HG02943 (cell line): ENCODE measurements at regions not wholly inside any gene's neighbourhood (a gene's known extent, or its start where the extent isn't known, plus 50 kb on each side); places are given as distances from the start of the nearest gene placed in this dataset.
"Not testable (repeated sequence)": the region's sequence is repeated elsewhere in the genome, so short reads cannot be mapped to it uniquely, and the experiment has no call there.

ENCODE experiments used
- ATAC-seq: cut with Tn5 transposase; IDR thresholded peaks from one replicate; pipeline ENCODE4 v1.9.1; 2021; ENCODE audit warnings: mild to moderate bottlenecking, low read depth, moderate library complexity; ENCODE audit not compliant: unreplicated experiment

DNA sequence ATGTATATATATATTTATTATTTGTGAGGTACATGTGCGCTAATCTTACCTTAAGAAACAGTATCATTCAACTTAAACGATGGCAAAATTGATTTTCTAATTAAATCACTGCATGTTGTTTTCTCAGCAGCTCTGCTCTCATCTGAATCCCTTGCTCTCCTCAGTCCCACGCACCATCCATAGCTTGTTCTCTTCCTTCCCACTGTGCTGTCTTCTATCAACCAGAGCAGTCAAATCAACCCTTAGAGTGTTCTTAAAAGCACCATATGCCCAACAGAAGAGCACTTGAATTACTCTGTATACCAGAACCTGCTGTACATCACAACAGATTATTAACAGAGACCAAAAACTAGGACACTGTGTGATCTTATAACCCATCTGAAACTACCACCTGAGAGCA is 209.4 kb upstream of the G2E3 start:
- no peak for ATAC-seq

DNA sequence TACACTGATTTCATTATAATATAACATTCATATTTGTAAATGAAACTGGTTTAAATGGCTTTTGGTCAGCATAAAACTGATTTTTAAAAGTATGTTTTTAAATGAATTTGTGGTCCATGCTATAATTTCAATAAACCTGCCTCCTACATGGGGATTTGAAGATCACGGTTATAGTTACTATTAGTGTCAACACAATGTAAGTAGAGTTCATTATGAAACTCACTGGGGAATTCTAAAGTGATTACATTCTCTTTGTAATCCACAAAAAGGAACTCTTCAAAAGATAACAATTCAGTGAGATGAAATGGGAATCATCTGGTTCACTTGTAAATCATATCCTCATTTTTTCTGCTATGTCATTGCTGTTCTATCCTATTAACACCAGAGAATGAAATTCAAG is 204.5 kb upstream of the G2E3 start:
- no peak for ATAC-seq

DNA sequence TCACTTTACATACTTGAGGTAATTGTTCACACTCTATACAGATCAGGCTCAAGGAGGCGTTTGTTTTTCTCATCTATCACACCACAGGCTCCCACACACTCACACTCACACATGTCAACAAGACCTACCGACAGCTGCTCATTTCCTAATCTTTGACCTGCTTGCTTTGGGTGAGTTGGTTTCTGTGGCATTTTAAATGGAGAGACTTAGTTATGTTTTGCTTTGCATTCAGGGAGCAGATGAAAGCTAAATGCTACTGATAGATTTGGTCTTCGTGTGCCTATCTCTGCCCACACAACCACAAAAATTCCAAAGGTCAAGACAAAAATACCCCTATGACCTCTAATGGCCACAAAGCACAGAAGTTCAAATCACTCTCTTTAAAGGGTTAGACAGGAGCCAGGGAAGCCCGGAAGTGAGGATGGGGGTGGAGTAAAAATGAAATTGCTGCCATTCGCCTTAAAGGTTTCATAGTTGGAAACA is 203.5 kb upstream of the G2E3 start:
- no peak for ATAC-seq

DNA sequence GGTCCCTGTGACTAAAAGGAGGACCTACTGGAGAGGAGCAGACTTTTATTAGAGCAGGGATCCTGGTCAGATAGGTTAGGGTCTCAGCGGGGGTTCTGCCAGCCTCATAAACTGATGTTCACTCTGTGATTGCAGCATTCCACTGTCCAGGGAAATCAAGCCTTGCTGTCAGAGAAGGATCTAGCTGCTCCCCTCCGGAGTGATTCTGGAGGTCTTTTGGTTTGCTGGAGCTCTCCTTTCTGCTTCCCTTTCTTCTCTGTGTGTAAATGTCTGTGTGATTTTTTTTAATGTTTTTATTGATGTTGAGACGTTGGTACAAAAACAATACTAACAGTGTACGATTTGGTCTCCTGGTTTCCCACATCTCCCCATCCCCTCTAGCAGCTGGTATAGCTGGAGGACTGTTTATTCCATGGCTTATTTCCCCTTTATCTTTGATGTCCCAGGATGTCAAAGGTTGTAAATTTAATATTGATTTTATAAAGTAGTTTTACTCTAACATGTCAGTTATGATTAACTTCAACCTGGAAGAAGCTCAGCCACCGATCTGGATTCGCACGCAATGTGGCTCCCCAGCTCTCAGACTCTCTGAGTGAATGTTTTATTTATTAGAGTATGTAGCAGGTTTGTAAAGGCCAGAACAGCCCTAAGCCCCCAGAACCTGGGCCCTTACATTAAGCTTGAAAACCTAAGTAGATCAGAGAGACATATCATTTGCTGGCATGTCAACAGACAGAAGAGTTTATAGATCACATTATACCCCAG is 202.3 kb upstream of the G2E3 start:
- ATAC-seq: no peak

DNA sequence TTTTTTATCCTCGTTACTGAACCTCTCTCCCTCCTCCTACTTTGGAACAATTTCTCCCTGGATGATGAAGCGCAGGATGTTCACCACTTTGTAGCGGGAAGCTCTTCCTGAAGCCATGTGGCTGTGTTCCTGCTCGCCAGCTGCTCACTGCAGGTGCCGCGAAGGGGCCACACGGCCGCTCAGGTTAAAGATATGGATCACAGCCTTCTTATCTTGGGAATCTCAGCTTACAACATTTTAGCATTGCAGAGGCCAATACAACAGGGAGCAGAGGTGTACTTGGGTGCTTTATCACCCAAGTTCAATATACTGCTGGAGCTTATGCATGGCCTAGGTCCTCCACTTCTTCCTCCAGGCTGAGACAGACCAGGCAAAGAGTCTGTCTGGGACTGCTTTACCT is 201.2 kb upstream of the G2E3 start:
- no peak for ATAC-seq

DNA sequence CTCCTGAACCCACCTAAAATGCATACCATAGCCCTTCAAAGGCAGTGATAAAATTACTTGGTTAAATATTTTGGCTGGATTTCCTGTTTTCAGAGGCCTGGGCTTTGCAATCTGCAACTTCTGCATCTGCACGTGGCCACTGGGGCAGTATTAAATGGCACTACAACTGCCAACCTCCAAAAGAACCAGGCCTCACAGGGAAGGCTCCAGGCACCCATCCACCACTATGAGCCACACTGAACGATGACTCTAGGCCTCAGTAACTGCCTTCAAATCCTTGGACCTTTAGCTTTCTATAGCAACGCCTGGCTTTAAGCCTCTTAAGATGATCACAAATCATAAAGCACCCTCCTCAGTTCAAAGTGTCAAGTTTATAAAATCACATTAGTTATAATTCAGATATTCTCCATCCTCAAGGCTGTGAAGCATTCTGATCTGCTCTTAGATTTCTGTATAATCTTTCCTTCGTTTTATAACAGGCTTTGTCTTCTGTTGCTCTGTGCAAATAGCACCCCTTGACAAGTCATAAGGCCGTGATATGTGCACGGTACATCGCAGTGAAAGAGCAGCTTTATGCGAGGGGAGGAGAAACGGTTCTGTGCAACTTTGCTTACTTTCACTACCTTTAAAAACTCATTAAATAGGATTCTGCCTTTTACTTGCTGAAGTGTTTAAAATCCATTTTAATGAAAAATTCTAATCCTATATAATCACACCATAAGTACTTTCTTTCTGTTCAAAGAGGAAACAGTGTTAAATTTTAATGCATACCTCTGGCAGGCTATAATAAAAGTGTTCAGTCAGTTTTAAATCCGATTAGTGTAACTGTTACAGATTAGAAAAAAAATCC is 196.4 kb upstream of the G2E3 start:
- no peak for ATAC-seq

DNA sequence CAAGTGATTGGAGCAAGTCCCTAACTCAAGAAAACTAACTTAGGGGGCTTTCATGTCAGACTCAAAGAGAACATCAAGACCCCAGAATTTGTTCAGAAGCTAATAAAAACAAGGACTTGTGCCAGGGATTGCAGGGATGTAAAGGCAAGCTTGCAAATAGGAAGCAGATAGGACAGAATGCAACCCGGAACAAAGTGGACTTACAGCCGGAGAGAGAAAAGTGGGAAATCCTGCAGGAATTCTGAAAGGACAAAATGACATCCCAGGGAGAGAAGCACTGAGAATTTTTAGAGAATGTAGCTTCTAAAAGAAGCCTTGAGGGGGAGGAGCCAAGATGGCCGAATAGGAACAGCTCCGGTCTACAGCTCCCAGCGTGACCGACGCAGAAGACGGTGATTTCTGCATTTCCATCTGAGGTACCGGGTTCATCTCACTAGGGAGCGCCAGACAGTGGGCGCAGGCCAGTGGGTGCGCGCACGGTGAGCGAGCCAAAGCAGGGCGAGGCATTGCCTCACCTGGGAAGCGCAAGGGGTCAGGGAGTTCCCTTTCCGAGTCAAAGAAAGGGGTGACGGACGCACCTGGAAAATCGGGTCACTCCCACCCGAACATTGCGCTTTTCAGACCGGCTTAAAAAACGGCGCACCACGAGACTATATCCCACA is 195.6 kb upstream of the G2E3 start:
- not testable (repeated sequence) for ATAC-seq

DNA sequence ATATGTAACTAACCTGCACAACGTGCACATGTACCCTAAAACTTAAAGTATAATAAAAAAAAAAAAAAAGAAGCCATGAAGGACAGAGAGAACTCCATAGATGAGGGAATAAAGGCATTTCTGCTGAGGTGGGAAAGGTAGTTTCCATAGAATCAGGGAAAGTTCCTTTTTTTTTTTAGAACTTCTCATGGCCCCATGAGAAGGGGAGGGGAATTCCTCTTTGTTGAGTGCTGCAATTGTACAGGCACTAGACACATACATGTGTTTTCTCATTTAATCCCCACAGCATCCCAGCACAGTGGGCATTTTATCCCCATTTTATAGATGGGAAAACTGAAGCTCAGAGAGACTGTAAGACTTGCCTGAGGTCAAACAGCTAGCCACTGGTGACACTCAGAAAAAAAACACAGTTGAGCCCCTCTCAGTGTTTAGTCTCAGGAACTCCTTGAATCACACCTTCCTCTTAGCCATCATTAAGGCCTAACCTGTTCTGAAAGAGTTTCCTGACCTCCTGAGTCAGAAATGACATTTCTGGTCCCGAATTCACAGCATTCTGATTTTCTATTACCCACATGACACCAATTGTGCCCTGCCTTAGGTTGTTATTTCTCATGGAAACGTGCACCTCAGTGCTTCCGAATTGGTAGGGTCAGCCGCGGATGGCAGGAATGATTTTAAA is 189.3 kb upstream of the G2E3 start:
- ATAC-seq: no peak

DNA sequence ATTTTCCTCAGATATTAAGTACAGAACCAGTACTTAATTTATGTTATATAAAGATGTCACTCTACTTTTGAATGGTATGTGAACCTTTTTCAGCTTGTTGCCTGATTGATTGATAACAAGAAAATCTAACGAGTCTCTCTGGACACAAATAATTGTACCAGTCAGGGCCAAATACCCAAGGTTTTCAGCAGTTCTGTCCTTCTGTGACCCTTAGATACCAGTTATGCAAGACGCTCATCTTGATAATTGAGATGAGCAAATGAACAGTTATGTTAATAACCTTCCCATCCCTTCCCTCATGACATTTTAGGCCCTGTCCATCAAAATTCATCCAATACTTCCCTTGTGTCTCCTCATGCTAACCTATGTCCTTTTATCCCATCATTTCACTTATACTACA is 185.9 kb upstream of the G2E3 start:
- ATAC-seq: no peak

DNA sequence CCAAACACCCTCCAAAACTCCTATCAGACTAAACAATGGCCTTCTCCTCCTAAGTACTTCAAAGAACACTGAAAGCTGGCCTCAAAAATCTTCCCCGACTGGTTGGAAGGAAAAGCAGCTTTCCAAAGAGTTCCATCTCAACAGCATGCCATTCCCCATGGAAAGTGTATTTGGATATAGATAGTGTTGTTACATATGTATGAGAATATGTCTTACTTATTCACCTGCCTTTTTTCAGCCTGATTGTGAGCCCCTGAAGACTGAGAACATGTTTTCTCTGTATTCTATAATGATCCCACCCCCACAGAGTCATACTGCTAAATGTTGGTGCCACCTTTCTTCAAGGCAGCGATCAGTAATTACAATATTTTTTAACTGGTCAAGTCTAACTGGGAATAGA is 185.4 kb upstream of the G2E3 start:
- ATAC-seq: no peak

DNA sequence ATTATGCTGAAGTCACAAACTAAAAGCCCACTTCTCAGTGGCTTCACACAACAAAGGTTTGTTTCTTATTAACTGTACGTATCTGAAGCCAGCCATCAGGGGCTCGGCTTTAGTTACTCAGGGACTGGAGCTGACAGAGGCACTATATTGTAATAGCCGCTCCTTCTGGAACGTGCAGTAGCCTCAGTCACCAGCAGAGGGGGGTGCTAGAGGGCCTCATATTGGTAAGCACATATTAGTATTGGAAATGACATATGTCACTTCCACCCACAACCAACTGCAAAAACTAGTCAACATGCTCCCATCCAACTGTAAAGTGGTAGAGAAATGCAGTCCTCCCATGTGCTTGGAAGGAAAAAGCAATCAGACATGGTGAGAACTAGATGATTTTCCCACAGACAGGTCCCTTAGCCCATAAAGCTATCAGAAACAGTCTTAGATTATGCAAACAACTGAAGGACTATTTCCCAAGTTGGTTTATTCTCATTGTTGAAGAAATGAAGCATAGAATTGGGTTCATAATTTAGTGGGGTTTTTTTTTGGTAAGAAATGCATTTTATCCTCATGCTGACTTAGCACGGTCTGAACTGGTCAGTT is 183.6 kb upstream of the G2E3 start:
- ATAC-seq: peak; percentile 96

DNA sequence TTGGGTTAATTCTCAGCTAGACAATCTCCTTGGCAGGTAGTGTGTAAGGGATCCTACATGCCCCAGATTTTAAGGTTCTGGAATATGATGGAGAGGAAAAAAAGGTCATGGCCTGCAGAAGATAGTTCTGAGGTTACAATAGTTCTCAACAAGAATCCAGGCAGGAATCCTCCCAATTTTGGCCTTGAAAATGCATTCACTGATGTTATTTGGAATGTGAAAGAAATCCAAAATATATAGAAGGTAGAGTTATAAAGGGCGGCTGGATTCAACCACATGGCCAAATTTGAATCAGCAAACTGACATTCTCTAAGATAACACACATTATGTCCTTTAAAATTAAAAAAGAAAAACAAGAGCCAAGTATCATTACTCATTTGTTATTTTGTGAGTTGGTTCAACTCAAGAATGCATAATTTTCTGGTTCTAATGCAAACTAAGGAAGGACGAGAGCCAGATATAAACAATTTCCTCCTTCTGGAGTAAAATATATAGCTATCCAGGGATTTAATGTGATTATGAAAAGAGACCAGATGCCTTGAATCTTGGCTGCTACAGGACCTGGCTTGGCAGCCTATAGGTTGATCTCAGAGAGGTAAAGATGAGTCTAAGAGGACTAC is 177.0 kb upstream of the G2E3 start:
- ATAC-seq: no peak

DNA sequence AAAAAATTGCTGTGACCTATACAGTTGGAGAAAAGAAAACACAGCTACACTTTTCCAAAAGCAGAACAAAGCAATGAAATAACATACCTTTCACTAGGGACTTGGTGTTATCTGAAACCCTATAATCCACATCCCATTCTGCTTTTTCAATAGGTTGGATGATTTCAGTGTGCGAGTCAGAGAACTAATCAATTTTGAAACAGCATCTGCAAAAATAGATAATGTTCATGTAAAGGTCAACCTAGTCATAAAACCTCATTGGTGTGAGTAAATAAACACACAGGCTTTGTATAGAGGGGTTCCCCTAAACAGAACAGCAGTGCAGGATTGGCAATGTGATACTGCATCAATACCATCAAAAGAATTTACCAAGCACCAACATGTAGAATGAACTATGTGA is 173.0 kb upstream of the G2E3 start:
- no peak for ATAC-seq

DNA sequence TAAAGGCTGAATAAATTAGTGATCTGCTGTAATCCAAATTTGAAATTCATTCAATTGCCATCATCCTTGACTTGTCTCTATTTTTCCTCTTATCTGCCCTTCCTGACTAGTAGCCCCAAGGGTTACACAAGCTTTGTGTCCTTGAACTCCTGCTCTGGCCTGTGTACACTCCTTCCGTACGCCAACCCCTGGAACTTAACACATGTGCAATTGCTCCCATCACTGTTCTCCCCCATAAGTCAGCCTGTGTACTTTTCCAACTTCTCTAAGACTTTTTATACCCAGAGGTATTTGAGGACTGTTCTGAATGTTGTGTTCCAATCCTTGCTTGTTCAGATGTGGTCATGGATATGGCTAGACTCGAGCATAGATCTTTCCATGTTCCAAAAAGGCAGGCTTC is 171.1 kb upstream of the G2E3 start:
- ATAC-seq: no peak

DNA sequence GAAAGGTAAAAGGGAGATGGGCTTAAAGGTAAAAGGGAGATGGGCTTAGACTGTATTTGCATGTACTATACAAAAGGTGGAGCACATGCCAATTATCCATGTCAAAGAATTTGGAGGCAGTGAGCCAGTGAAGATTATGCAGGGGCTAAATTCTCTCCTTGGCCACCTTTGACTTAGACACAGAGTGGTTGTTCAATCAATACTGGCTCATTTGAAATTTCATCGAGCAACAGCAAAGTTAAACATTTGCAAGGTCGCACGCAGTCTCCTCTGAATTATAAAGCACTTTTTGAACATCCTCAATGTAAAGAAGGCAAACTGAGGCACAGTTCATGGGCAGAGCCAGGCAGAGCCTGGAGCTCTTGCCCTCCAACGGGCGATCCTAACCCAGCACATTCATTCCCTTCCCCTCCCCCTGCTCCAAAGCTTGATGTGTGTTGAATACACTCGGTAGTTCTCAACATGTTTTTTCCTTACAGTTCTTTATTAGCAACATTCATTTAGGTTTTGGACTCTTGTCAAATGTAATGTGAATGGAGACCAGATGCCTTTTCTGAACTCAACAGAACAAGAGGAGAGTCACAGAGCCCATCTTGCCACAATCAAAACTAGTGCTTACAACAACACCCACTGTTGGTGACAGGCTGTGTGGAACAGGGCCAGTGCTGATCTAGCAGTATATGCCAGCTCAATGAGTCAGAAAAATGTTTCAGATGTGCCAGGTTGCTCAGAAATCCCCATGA is 169.7 kb upstream of the G2E3 start:
- no peak for ATAC-seq

DNA sequence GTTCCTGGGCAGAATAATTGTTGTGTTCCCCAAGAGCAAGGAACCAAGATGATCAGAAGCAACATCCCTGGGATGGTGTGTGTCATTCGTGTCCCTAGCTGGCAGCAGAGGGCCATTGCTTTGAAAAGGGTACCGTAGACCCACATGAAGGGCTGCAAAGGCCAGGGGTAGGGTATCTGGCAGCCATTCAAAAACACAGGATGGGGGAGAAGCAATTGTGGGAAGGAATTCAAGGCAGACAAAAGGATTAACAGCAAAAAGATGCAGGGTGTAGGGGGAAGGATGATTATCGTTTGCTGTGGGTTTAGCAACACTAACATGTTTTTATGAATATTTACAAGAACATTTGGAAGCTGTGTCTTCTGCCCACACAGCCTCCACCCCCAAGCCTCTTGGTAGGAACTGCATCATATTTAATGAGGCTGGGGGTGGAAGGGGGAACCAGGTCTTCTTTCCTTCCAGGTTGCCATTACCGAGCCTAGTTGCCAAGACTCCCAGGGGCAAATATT is 169.0 kb upstream of the G2E3 start:
- ATAC-seq: no peak

DNA sequence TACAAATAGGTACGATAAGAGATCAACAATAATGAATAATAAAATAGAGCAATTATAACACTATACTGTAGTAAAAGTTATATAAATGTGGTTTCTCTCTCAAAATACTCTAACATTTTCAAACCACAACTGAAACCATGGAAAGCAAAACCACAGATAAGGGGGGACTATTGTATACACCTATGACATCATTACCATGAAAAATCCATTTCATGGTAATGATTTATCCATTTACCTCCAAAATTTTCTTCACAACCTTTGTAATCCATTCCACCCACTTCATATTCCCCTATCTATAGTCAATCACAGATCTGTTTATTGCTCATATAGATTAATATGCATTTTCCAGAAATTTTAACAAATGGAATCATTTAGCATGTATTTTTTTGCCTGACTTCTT is 163.9 kb upstream of the G2E3 start:
- ATAC-seq: no peak

DNA sequence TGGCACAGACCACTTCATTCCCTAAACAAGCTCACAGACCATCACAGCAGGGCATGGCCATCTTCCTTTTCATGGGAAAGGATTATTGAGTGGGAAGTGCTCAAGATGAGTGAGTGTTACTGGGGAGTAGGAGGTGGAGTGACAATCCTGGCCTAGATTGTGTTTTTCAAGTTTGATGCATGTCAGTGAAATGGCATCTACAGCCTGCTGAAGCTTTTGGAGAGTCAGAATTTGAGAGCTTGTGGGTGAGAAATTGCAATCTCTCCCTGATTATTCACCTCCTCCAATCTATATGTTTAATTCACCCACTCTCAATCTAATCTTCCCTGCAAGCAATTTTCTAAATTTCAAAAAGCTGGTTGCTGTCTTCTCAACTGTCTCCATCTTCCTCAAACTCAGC is 156.1 kb upstream of the G2E3 start:
- ATAC-seq: no peak

DNA sequence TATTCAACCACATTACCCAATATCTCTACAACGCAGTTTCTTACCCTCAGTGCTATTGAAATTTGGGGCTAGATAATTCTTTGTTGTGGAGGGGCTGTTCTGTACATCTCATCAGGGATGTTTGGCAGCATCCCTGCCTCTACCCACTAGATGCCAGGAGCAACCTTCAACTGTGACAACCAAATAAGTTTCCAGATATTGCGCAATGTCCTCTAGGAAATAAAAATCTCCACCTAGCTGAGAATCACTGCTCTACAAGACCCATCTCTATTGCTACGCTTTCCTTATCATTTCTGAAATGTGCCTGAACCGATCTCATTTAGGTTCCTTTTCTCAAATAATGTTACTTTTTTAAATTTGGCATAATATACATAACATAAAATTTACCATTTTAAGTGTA is 155.2 kb upstream of the G2E3 start:
- no peak for ATAC-seq
